Body of pancreas (tissue), 4 donors: ENCODE measurements at regions not wholly inside any gene's neighbourhood (a gene's known extent, or its start where the extent isn't known, plus 50 kb on each side); places are given as distances from the start of the nearest gene placed in this dataset.

Experiments used
- CTCF ChIP-seq, 7 experiments: fragments of 450-650 bp in 4 of 7; fragments of 200-600 bp in 3 of 7; sonication (generic) in 3 of 7; IDR thresholded peaks; one replicate each; pipeline ENCODE4 v1.5.1; 2016 to 2019; ENCODE audit warnings: antibody characterized with exemption in 7 of 7
- POLR2A ChIP-seq, 3 donors: fragments of 450-650 bp; IDR thresholded peaks; one replicate each; pipeline ENCODE4 v1.6.1; 2016; ENCODE audit warnings: antibody characterized with exemption in 3 of 3, mild to moderate bottlenecking in 2 of 3

- TF ChIP-seq CTCF (IDR thresholded peaks at IDR 0.05) (no peak), POLR2A (IDR thresholded peaks at IDR 0.05) (no peak)
Observed at GRCh38 chr3:117977504-117978228, 1057.0 kb downstream of the IGSF11 start.
